CD14-positive monocyte (primary cell): ENCODE measurements at regions not wholly inside any gene's neighbourhood (a gene's known extent, or its start where the extent isn't known, plus 50 kb on each side); places are given as distances from the start of the nearest gene placed in this dataset.

Experiments
- DNase-seq, 3 donors: peaks; one replicate each; pipeline ENCODE4 v3.0.0-alpha.2; 2011 to 2022
- H2AFZ ChIP-seq: 2 replicates; pipeline ENCODE4 v1.6.0; 2012; ENCODE audit warnings: mild to moderate bottlenecking, low read depth, low read length, inconsistent platforms; ENCODE audit not compliant: insufficient read depth, poor library complexity, severe bottlenecking
- H3K27ac ChIP-seq, 2 donors: 1 replicate in 1 of 2; 2 replicates in 1 of 2; pipeline ENCODE4 v1.5.1; 2012 to 2013; ENCODE audit warnings: low read length in 2 of 2, control low read depth in 1 of 2, inconsistent platforms in 1 of 2, low read depth in 1 of 2, mild to moderate bottlenecking in 1 of 2
- H3K27me3 ChIP-seq, 2 donors: one replicate each; pipeline versions ENCODE4 v1.6.0 to v1.6.1; 2011 to 2013; ENCODE audit warnings: low read length in 2 of 2; ENCODE audit not compliant: control insufficient read depth in 2 of 2, insufficient read depth in 2 of 2
- H3K36me3 ChIP-seq, 2 donors: replicated peaks in 1 of 2; 1 replicate in 1 of 2; 2 replicates in 1 of 2; pipeline versions ENCODE4 v1.5.1 to v1.6.1; 2012 to 2013; ENCODE audit warnings: low read length in 2 of 2, control low read depth in 1 of 2, inconsistent platforms in 1 of 2, mild to moderate bottlenecking in 1 of 2; ENCODE audit not compliant: insufficient read depth in 2 of 2, control insufficient read depth in 1 of 2
- H3K4me1 ChIP-seq, 2 donors: 1 replicate in 1 of 2; 2 replicates in 1 of 2; pipeline versions ENCODE4 v1.5.1 to v1.6.1; 2012 to 2013; ENCODE audit warnings: low read length in 2 of 2, control low read depth in 1 of 2, inconsistent platforms in 1 of 2, mild to moderate bottlenecking in 1 of 2, moderate library complexity in 1 of 2; ENCODE audit not compliant: insufficient read depth in 2 of 2, control insufficient read depth in 1 of 2
- H3K4me2 ChIP-seq: replicated peaks from 2 replicates; pipeline ENCODE3; 2012; ENCODE audit warnings: low read length, moderate library complexity, mild to moderate bottlenecking; ENCODE audit not compliant: poor library complexity, severe bottlenecking; ENCODE audit errors: extremely low read depth
- H3K4me3 ChIP-seq, 3 experiments: fragments of 200-600 bp in 1 of 3; sonication (generic) in 1 of 3; replicated peaks in 1 of 3; 1 replicate in 2 of 3; 2 replicates in 1 of 3; pipeline ENCODE4 v1.5.1; 2011 to 2013; ENCODE audit warnings: low read length in 3 of 3, mild to moderate bottlenecking in 3 of 3, control low read depth in 2 of 3, low read depth in 2 of 3, inconsistent platforms in 1 of 3, moderate library complexity in 1 of 3
- H3K79me2 ChIP-seq: 2 replicates; pipeline ENCODE4 v1.6.0; 2012; ENCODE audit warnings: mild to moderate bottlenecking, control low read depth, inconsistent platforms, low read length, moderate library complexity; ENCODE audit not compliant: insufficient read depth
- H3K9ac ChIP-seq: 2 replicates; pipeline ENCODE4 v1.6.0; 2017; ENCODE audit warnings: low read length, mild to moderate bottlenecking; ENCODE audit not compliant: insufficient read depth, poor library complexity, severe bottlenecking
- H3K9me3 ChIP-seq, 2 donors: replicated peaks in 1 of 2; 1 replicate in 1 of 2; 2 replicates in 1 of 2; pipeline versions ENCODE4 v1.5.1 to v1.6.1; 2012 to 2013; ENCODE audit warnings: low read length in 2 of 2, control low read depth in 1 of 2; ENCODE audit not compliant: control insufficient read depth in 1 of 2, insufficient read depth in 1 of 2
- H4K20me1 ChIP-seq: 2 replicates; pipeline ENCODE4 v1.6.0; 2012; ENCODE audit warnings: mild to moderate bottlenecking, low read length, control low read depth, moderate library complexity; ENCODE audit not compliant: insufficient read depth
- H3K27ac Mint-ChIP-seq, 7 donors: one replicate each; pipeline ENCODE4 v1.8.0; 2020; ENCODE audit warnings: mild to moderate bottlenecking in 7 of 7, mixed read lengths in 7 of 7, moderate library complexity in 6 of 7, inconsistent platforms in 2 of 7
- H3K27me3 Mint-ChIP-seq, 3 donors: one replicate each; pipeline ENCODE4 v1.8.0; 2021 to 2022; ENCODE audit warnings: low read depth in 3 of 3, mild to moderate bottlenecking in 3 of 3, mixed read lengths in 3 of 3, moderate library complexity in 3 of 3, inconsistent platforms in 1 of 3
- H3K36me3 Mint-ChIP-seq, 2 donors: one replicate each; pipeline ENCODE4 v1.8.0; 2020; ENCODE audit warnings: mixed read lengths in 2 of 2, inconsistent platforms in 1 of 2, mild to moderate bottlenecking in 1 of 2
- H3K4me1 Mint-ChIP-seq: one replicate; pipeline ENCODE4 v1.8.0; 2020; ENCODE audit warnings: mild to moderate bottlenecking, mixed read lengths
- H3K4me3 Mint-ChIP-seq, 2 donors: one replicate each; pipeline ENCODE4 v1.8.0; 2020; ENCODE audit warnings: mild to moderate bottlenecking in 2 of 2, mixed read lengths in 2 of 2, moderate library complexity in 1 of 2
- H3K9me3 Mint-ChIP-seq, 7 donors: one replicate each; pipeline ENCODE4 v1.8.0; 2020 to 2022; ENCODE audit warnings: mixed read lengths in 7 of 7, mild to moderate bottlenecking in 6 of 7, moderate library complexity in 6 of 7, inconsistent platforms in 2 of 7
- CTCF ChIP-seq: fragments of 200-600 bp; IDR thresholded peaks from one replicate; pipeline ENCODE4 v1.8.0; 2022; ENCODE audit warnings: antibody characterized with exemption, mild to moderate bottlenecking
- WGBS: methylation state at CpG from one replicate; pipeline ENCODE4 v1.1.5; 2013; ENCODE audit warnings: missing lambda C conversion rate; ENCODE audit not compliant: insufficient coverage; 5-methylcytosine and 5-hydroxymethylcytosine counted together
- intact Hi-C, 2 donors: fragments of 100-400 bp; cut with micrococcal nuclease; formaldehyde crosslinking; loops; one replicate each; pipeline versions ENCODE4 v1.15.0 to v1.15.1; 2023

DNA sequence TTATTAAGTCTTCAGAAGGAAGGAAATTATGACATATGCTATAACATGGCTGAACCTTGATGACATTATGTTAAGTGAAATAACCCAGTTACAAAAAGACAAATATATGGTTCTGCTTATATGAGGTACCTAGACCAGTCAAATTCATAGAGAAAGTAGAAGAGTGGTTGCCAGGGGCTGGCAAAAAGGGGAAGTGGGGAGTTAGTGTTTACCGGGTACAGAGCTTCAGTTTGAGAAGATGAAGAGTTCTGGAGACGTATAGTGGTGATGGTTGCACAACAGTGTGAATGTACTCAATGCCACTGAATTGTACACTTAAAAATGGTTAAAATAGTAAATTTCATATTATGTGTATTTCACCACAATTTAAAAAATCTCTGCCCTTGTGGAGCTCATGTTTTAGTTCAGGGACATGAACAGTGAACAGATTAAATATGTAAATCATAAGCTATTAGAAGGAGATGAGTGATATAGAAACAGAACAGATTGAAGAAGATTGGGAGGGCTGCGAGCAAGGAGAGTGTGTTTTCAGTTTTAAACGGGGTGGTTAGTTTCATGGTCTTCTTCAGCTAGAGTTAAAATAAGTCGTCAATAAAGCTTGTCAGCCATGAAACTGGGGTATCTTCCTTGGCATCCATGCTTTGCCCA lies 355.2 kb downstream of the KCNRG start:
- peaks cover 0 to 2% of the 10 kb centered on the region in 2 donors for H3K36me3 Mint-ChIP-seq
- Histone ChIP-seq H3K36me3 (no peaks in the 10 kb centered on the region), H3K79me2 (no peaks in the 10 kb centered on the region), H3K4me2 (no peak overlapping the region), H3K27ac (peak overlapping the region in 1 of 2 donors; percentile 34), H3K9ac (no peak overlapping the region), H4K20me1 (no peaks in the 10 kb centered on the region), H2AFZ (peak overlapping the region; percentile 28), H3K4me3 (peak overlapping the region in 1 of 3 experiments; percentile 19), H3K27me3 (no peaks in the 10 kb centered on the region), H3K4me1 (peaks cover 11 to 15% of the 10 kb centered on the region in 2 donors), H3K9me3 (no peaks in the 10 kb centered on the region)
- H3K4me3 Mint-ChIP-seq, result no peak overlapping the region
- peaks cover 0 to 2% (median 0%) of the 10 kb centered on the region in 7 donors for H3K9me3 Mint-ChIP-seq
- TF ChIP-seq CTCF, result no peak
- intact Hi-C loops, result no loop called here
- H3K27me3 Mint-ChIP-seq, result peaks cover 0 to 2% (median 0%) of the 10 kb centered on the region in 3 donors
- WGBS, result 53% methylated on average over 4 of the region's 5 CpGs
- H3K4me1 Mint-ChIP-seq, result peaks cover 26% of the 10 kb centered on the region
- H3K27ac Mint-ChIP-seq, result peak overlapping the region in 4 of 7 donors; percentile 23 to 74 (median 67)
- peak; percentile 66 to 71 (median 68) for DNase-seq

- Histone ChIP-seq H3K27me3 (no peaks in the 10 kb centered on the region), H3K36me3 (no peaks in the 10 kb centered on the region), H3K4me1 (peaks cover 11 to 15% of the 10 kb centered on the region in 2 donors), H3K4me2 (no peak overlapping the region), H3K79me2 (no peaks in the 10 kb centered on the region), H4K20me1 (no peaks in the 10 kb centered on the region), H3K27ac (no peak overlapping the region), H3K9me3 (peaks cover 0 to 2% of the 10 kb centered on the region in 2 donors), H3K4me3 (no peak overlapping the region), H3K9ac (no peak overlapping the region), H2AFZ (no peak overlapping the region)
- H3K9me3 Mint-ChIP-seq, result peaks cover 0 to 8% (median 0%) of the 10 kb centered on the region in 7 donors
- 100% methylated on average over 2 of the region's 6 CpGs for WGBS
- intact Hi-C loops, result no loop called here
- no peak overlapping the region for H3K27ac Mint-ChIP-seq
- no peak for DNase-seq
- H3K4me1 Mint-ChIP-seq, result peaks cover 20% of the 10 kb centered on the region
- TF ChIP-seq CTCF, result no peak
- H3K4me3 Mint-ChIP-seq, result no peak overlapping the region
- H3K36me3 Mint-ChIP-seq, result peaks cover 0 to 2% of the 10 kb centered on the region in 2 donors
- H3K27me3 Mint-ChIP-seq, result peaks cover 0 to 2% (median 1%) of the 10 kb centered on the region in 3 donors
These were observed 359.3 kb downstream of the KCNRG start for GRCh38 chr13:50374517-50374916.
